Tibial artery (tissue), 4 donors: ENCODE measurements at regions not wholly inside any gene's neighbourhood (a gene's known extent, or its start where the extent isn't known, plus 50 kb on each side); places are given as distances from the start of the nearest gene placed in this dataset.

ENCODE experiments used
- DNase-seq, 2 donors: peaks; one replicate each; pipeline ENCODE4 v3.0.0-alpha.2; 2019
- H3K27ac ChIP-seq, 2 donors: fragments of 200-600 bp; sonication (generic) in 1 of 2; 1 replicate in 1 of 2; 2 replicates in 1 of 2; pipeline ENCODE4 v1.5.1; 2018 to 2019; ENCODE audit warnings: mild to moderate bottlenecking in 1 of 2
- H3K27me3 ChIP-seq, 2 donors: fragments of 200-600 bp; sonication (generic) in 1 of 2; one replicate each; pipeline versions ENCODE4 v1.5.1 to v1.6.0; 2016 to 2019
- H3K36me3 ChIP-seq, 3 donors: fragments of 200-600 bp; sonication (generic) in 2 of 3; one replicate each; pipeline ENCODE4 v1.5.1; 2016 to 2019; ENCODE audit warnings: mild to moderate bottlenecking in 2 of 3
- H3K4me1 ChIP-seq, 4 donors: fragments of 200-600 bp; sonication (generic) in 2 of 4; 1 replicate in 3 of 4; 2 replicates in 1 of 4; pipeline ENCODE4 v1.5.1; 2016 to 2019
- H3K4me3 ChIP-seq, 2 donors: fragments of 200-600 bp; sonication (generic) in 1 of 2; 1 replicate in 1 of 2; 2 replicates in 1 of 2; pipeline ENCODE4 v1.5.1; 2018 to 2019; ENCODE audit warnings: mild to moderate bottlenecking in 2 of 2
- H3K9me3 ChIP-seq, 3 donors: fragments of 200-600 bp; sonication (generic) in 1 of 3; one replicate each; pipeline ENCODE4 v1.5.1; 2016 to 2019
- intact Hi-C: fragments of 100-400 bp; cut with DNase I; formaldehyde crosslinking; loops from one replicate; pipeline ENCODE4 v1.15.0; 2023; ENCODE audit warnings: low total_unique reads
- TF ChIP-seq, protein P1 (sequence below), 2 experiments: fragments of 200-600 bp in 1 of 2; fragments of 450-650 bp in 1 of 2; IDR thresholded peaks; one replicate each; pipeline ENCODE4 v1.5.1; 2017 to 2019; ENCODE audit warnings: antibody characterized with exemption in 2 of 2, mild to moderate bottlenecking in 1 of 2, moderate library complexity in 1 of 2

DNA sequence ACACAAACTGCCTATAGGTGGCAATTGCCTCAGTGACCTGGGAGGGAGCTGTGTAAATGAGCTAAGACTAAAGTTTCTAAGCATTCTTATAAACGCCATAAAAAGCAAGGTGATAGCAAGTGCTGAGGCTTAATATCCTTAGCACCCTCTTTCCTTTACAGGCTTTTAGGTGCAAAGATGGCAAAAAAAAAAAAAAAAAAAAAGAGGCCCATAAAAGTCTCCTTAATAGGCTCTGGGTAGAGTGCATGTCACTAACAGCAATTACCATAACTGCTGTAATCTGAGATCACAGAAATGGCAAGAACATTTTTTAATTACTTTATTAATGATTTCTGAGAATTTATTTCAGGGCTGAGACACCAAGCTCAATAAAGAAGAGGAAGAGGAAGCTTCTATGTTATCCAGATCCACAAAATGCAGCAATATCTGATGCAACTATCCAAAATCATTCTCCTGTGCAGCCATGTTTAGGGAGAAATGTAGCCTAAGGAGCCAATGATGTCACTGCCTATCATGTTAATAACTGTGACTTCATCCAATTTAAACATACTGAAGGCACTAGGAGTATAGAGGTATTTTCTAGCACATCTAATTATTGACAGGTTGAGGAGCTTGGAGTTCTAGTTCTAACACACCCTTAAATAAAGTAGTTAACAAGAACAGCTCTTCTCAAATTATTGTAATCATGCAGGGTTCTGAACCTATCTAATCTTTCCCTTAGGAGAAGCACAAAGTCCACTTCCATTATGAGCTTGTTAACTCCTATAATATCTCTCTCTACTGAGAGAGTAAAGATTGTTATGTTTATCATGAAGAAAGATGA lies 804.3 kb upstream of the ACVR2A start:
- Histone ChIP-seq H3K4me1 (no peaks in the 10 kb centered on the region), H3K27me3 (no peaks in the 10 kb centered on the region), H3K27ac (no peak overlapping the region), H3K4me3 (no peak overlapping the region), H3K9me3 (no peaks in the 10 kb centered on the region), H3K36me3 (no peaks in the 10 kb centered on the region)
- DNase-seq, result no peak
- TF ChIP-seq, protein P1, sequence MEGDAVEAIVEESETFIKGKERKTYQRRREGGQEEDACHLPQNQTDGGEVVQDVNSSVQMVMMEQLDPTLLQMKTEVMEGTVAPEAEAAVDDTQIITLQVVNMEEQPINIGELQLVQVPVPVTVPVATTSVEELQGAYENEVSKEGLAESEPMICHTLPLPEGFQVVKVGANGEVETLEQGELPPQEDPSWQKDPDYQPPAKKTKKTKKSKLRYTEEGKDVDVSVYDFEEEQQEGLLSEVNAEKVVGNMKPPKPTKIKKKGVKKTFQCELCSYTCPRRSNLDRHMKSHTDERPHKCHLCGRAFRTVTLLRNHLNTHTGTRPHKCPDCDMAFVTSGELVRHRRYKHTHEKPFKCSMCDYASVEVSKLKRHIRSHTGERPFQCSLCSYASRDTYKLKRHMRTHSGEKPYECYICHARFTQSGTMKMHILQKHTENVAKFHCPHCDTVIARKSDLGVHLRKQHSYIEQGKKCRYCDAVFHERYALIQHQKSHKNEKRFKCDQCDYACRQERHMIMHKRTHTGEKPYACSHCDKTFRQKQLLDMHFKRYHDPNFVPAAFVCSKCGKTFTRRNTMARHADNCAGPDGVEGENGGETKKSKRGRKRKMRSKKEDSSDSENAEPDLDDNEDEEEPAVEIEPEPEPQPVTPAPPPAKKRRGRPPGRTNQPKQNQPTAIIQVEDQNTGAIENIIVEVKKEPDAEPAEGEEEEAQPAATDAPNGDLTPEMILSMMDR (IDR thresholded peaks at IDR 0.05), result no peak
- intact Hi-C loops, result no loop called here

DNA sequence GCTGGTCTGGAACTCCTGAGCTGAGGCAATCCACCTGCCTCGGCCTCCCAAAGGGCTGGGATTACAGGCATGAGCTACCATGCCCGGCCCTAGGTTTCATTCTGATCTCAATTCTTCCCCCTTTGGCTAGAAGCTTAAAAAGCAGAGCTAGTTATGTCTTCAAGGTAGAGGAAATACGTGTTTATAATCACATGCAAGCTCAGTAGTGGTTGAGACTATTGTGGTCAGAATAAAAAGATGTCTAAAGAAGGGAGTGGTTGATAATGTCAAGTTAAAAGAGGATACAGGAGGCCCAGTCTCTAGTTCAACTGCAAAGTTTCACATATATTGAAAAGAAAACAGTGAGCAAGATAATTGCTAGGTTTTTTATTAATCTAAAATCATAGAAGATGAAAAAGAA lies 807.8 kb upstream of the ACVR2A start:
- no peaks in the 10 kb centered on the region for H3K36me3 ChIP-seq
- H3K4me1 ChIP-seq, result no peaks in the 10 kb centered on the region
- no peak overlapping the region for H3K4me3 ChIP-seq
- no peaks in the 10 kb centered on the region for H3K27me3 ChIP-seq
- H3K27ac ChIP-seq, result no peak overlapping the region
- intact Hi-C loops, result no loop called here
- H3K9me3 ChIP-seq, result no peaks in the 10 kb centered on the region
- DNase-seq, result no peak
- TF ChIP-seq, protein P1 (IDR thresholded peaks at IDR 0.05), result no peak

DNA sequence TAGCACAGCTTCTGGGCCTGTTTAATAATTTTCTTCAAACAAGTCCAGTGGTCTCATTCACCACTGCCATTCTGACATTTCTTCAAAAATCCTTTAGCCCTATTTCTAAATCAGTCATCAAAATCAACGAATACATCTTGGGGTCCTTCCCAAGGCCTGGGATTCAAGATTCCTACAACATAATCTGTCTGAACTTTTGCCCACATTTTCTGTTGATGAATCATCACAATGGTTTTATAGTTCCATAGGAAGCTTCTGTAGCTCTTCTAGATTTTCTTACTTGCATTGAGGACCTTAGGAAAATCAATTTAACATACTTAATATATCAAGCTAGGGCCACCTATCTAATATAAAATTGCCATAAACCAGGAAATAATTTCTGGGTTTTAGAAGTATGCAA lies 811.8 kb upstream of the ACVR2A start:
- Histone ChIP-seq H3K4me1 (no peaks in the 10 kb centered on the region), H3K27me3 (no peaks in the 10 kb centered on the region), H3K9me3 (no peaks in the 10 kb centered on the region), H3K27ac (no peak overlapping the region), H3K36me3 (no peaks in the 10 kb centered on the region), H3K4me3 (no peak overlapping the region)
- TF ChIP-seq, protein P1 (IDR thresholded peaks at IDR 0.05), result no peak
- no peak for DNase-seq
- intact Hi-C loops, result no loop called here

DNA sequence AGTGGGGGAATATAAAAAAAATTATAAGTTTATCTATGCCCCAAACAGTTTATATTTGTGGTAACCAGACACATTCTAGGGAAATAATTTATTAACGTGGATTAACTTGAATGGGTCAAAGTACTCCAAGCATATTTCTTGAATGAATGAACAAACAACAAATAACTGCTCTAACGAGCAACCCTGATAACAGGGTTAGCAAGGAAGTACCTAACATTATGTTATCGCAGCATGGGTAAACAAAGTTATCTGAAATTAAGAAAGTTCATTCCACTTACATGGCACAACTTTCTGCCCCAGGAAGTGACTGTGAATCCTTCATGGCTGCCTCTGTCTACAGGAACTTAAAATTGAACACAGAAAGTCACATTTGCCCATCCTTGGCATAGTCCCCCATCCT lies 812.9 kb upstream of the ACVR2A start:
- no peak overlapping the region for H3K27ac ChIP-seq
- no peak for DNase-seq
- no peaks in the 10 kb centered on the region for H3K27me3 ChIP-seq
- H3K4me1 ChIP-seq, result no peaks in the 10 kb centered on the region
- TF ChIP-seq, protein P1 (IDR thresholded peaks at IDR 0.05), result no peak
- no peak overlapping the region for H3K4me3 ChIP-seq
- no peaks in the 10 kb centered on the region for H3K9me3 ChIP-seq
- no peaks in the 10 kb centered on the region for H3K36me3 ChIP-seq
- intact Hi-C loops, result no loop called here

DNA sequence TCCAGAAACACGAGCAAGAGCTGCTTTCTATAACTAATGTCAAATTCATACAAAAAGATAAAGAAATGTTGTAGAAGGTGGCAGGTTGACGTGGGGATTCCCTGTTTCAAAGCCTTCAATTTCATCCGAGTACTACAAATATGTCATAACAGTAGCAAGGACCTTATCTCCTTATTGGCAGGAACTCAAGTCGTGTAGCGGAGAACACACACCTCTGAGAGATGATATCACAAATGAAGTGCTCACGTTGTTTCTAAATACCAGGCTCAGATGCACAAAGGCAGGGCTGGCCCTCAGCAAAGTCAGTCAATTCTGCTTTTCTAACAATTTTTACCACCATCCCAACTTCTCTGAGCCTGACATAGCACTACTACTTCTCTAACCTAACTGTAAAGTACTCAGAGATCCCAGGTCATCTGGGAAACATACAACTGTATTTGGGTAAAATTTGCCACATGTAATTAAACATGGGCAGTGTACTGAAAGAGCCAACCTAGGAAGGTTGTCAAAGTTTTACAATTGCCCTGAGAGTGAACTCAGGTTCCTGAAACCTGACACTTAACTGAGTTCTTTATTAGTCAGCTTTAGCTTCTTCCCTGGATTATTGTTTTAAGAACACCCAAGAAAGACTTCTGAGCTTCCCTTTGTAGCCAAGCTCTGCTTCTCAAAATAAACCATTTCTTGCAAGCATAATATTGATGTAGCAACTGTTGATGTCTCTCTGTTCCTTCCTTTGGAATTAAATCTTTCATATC lies 813.7 kb upstream of the ACVR2A start:
- TF ChIP-seq, protein P1 (IDR thresholded peaks at IDR 0.05), result no peak
- Histone ChIP-seq H3K4me1 (peaks cover 0 to 6% (median 3%) of the 10 kb centered on the region in 4 donors), H3K9me3 (no peaks in the 10 kb centered on the region), H3K4me3 (no peak overlapping the region), H3K27ac (no peak overlapping the region), H3K27me3 (no peaks in the 10 kb centered on the region), H3K36me3 (no peaks in the 10 kb centered on the region)
- DNase-seq, result no peak
- intact Hi-C loops, result no loop called here
